GM12892 (cell line): ENCODE measurements at regions not wholly inside any gene's neighbourhood (a gene's known extent, or its start where the extent isn't known, plus 50 kb on each side); places are given as distances from the start of the nearest gene placed in this dataset.

Experiments
- POLR2AphosphoS5 ChIP-seq: IDR thresholded peaks from 2 replicates; pipeline ENCODE4 v1.6.1; 2011; ENCODE audit warnings: low read depth, low read length, control low read depth
- TAF1 ChIP-seq: IDR thresholded peaks from 2 replicates; pipeline ENCODE4 v1.6.1; 2011; ENCODE audit warnings: low read depth, mild to moderate bottlenecking, control low read depth, low read length, borderline replicate concordance

DNA sequence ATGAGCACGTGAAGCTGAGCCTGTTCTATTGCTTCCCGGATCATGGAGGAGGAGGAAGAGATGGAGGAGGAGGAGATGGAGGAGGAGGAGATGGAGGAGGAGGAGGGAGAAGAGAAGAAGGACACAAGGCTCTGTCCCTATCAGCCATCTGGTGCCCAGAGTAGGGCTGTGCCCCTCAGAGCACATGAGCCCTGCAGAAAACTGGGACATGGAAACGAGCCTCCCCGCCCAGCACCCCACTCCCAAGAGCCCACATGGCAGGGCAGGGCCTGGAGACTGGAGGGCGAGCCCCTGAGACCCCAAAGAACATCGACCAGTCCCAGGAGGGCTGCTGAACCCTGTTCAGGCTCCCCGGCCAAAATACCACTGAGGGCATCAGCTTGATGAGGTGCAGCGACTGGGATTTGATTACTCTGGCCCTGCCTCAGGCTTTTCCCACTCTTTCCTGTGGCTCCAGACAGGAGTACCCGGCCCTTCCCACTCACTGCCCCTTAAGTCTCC lies 285.6 kb downstream of the UACA start:
- TF ChIP-seq POLR2AphosphoS5 (no peak), TAF1 (no peak)
